MCF 10A (cell line): ENCODE measurements at regions not wholly inside any gene's neighbourhood (a gene's known extent, or its start where the extent isn't known, plus 50 kb on each side); places are given as distances from the start of the nearest gene placed in this dataset.

Source experiments
- BruUV-seq: library from RNA; stranded (reverse); fragments of 400-500 nt; replicated peaks from 2 replicates; lab custom pipeline; 2021; lab: Mats Ljungman, UMichigan
- CTCF ChIA-PET: fragments of 300-600 bp; sonication (Branson Sonifier 250); formaldehyde crosslinking; extraction: SDS; loops from one replicate; lab custom pipeline; 2021; ENCODE audit warnings: antibody characterized with exemption, inconsistent platforms; lab: Yijun Ruan, JAX
- POLR2A ChIA-PET: fragments of 300-600, 350-650 bp; sonication (Branson Sonifier 250); formaldehyde crosslinking; extraction: SDS; loops from one replicate; lab custom pipeline; 2020; ENCODE audit warnings: antibody characterized with exemption, inconsistent platforms; lab: Yijun Ruan, JAX
- DNase-seq: peaks from one replicate; pipeline ENCODE4 v3.0.0-alpha.2; 2018; ENCODE audit not compliant: unreplicated experiment
- H3K27ac Mint-ChIP-seq: one replicate; pipeline ENCODE4 v1.8.0; 2022; ENCODE audit warnings: mild to moderate bottlenecking, low read depth, mixed read lengths; ENCODE audit not compliant: unreplicated experiment
- H3K27me3 Mint-ChIP-seq: one replicate; pipeline ENCODE4 v1.8.0; 2022; ENCODE audit warnings: mixed read lengths; ENCODE audit not compliant: insufficient read depth, unreplicated experiment
- H3K36me3 Mint-ChIP-seq: one replicate; pipeline ENCODE4 v1.8.0; 2022; ENCODE audit warnings: mild to moderate bottlenecking, moderate library complexity, mixed read lengths; ENCODE audit not compliant: insufficient read depth, unreplicated experiment
- H3K4me1 Mint-ChIP-seq: one replicate; pipeline ENCODE4 v1.8.0; 2022; ENCODE audit warnings: mixed read lengths; ENCODE audit not compliant: insufficient read depth, unreplicated experiment
- H3K4me3 Mint-ChIP-seq: one replicate; pipeline ENCODE4 v1.8.0; 2022; ENCODE audit warnings: mild to moderate bottlenecking, moderate library complexity, mixed read lengths; ENCODE audit not compliant: unreplicated experiment
- H3K9me3 Mint-ChIP-seq: one replicate; pipeline ENCODE4 v1.8.0; 2022; ENCODE audit warnings: mixed read lengths; ENCODE audit not compliant: unreplicated experiment
- CTCF ChIP-seq: fragments of 200-600 bp; IDR thresholded peaks from one replicate; pipeline ENCODE4 v1.8.0; 2022; ENCODE audit warnings: antibody characterized with exemption, mild to moderate bottlenecking; ENCODE audit not compliant: unreplicated experiment
- intact Hi-C: fragments of 100-400 bp; cut with micrococcal nuclease; formaldehyde crosslinking; loops from 2 replicates; pipeline ENCODE4 v1.14.1; 2022

- CTCF ChIA-PET, result no interaction called here
- no peak for TF ChIP-seq CTCF
- intact Hi-C loops, result no loop called here
- Mint-ChIP-seq H3K9me3 (peaks cover 20% of the 10 kb centered on the region), H3K27ac (no peak overlapping the region), H3K4me1 (peaks cover 9% of the 10 kb centered on the region), H3K4me3 (no peak overlapping the region), H3K36me3 (no peaks in the 10 kb centered on the region), H3K27me3 (no peaks in the 10 kb centered on the region)
- no peak for DNase-seq
- POLR2A ChIA-PET, result no interaction called here
- BruUV-seq, result no TSS peak
Measured at GRCh38 chr4:126895988-126896570, 736.7 kb upstream of the INTU start.

- peaks cover 9% of the 10 kb centered on the region for H3K4me1 Mint-ChIP-seq
- no peaks in the 10 kb centered on the region for H3K27me3 Mint-ChIP-seq
- H3K27ac Mint-ChIP-seq, result no peak overlapping the region
- ChIA-PET POLR2A (no interaction called here), CTCF (no interaction called here)
- H3K9me3 Mint-ChIP-seq, result peaks cover 20% of the 10 kb centered on the region
- H3K4me3 Mint-ChIP-seq, result no peak overlapping the region
- no peak for DNase-seq
- TF ChIP-seq CTCF, result no peak
- no TSS peak for BruUV-seq
- intact Hi-C loops, result no loop called here
- H3K36me3 Mint-ChIP-seq, result no peaks in the 10 kb centered on the region
Measured at GRCh38 chr4:126897038-126897437, 735.7 kb upstream of the INTU start.

GRCh38 chr4:126898815-126899214 is 733.9 kb upstream of the INTU start:
- no TSS peak for BruUV-seq
- ChIA-PET POLR2A (no interaction called here), CTCF (no interaction called here)
- Mint-ChIP-seq H3K27me3 (no peaks in the 10 kb centered on the region), H3K4me3 (no peak overlapping the region), H3K4me1 (peaks cover 9% of the 10 kb centered on the region), H3K27ac (peak overlapping the region; percentile 29), H3K9me3 (peaks cover 20% of the 10 kb centered on the region), H3K36me3 (no peaks in the 10 kb centered on the region)
- intact Hi-C loops, result no loop called here
- no peak for DNase-seq
- no peak for TF ChIP-seq CTCF

- no peak for TF ChIP-seq CTCF
- intact Hi-C loops, result no loop called here
- Mint-ChIP-seq H3K9me3 (peaks cover 20% of the 10 kb centered on the region), H3K27ac (peak overlapping the region; percentile 29), H3K4me3 (no peak overlapping the region), H3K36me3 (no peaks in the 10 kb centered on the region), H3K27me3 (no peaks in the 10 kb centered on the region), H3K4me1 (peaks cover 9% of the 10 kb centered on the region)
- peak; percentile 2 for DNase-seq
- ChIA-PET POLR2A (interaction anchor here (0.6 kb wide), 1 partner anchor 81 kb away, joined by 3 read pairs; no protein-coding TSS in a partner anchor), CTCF (no interaction called here)
- BruUV-seq, result no TSS peak
Measured at GRCh38 chr4:126899331-126899801, 733.4 kb upstream of the INTU start.
